ENCODE measurements at regions not wholly inside any gene's neighbourhood (a gene's known extent, or its start where the extent isn't known, plus 50 kb on each side); places are given as distances from the start of the nearest gene placed in this dataset.

GRCh38 chr14:56512521-56512920 is 67.1 kb upstream of the TMEM260 start:
- DNase-seq: no peak

- no peak for DNase-seq
Measured at GRCh38 chr14:56514663-56515371, 64.8 kb upstream of the TMEM260 start.

- no peak for DNase-seq
Measured at GRCh38 chr14:56515739-56516138, 63.9 kb upstream of the TMEM260 start.

GRCh38 chr14:56522403-56522802 is 57.2 kb upstream of the TMEM260 start:
- DNase-seq: no peak

GRCh38 chr14:56524971-56525677 is 54.5 kb upstream of the TMEM260 start:
- DNase-seq: no peak

GRCh38 chr14:56528927-56529326 is 50.7 kb upstream of the TMEM260 start:
- DNase-seq: no peak

Measured in hematopoietic multipotent progenitor cell treated with erythropoietin and hydrocortisone succinate and interleukin-3 and kit ligand, for 8 days (in vitro differentiated cells).